ENCODE measurements at regions not wholly inside any gene's neighbourhood (a gene's known extent, or its start where the extent isn't known, plus 50 kb on each side); places are given as distances from the start of the nearest gene placed in this dataset.

- Histone ChIP-seq H3K9me3 (ENCODE audit: insufficient read depth, low read depth, low read length) (no peaks in the 10 kb centered on the region), H4K20me1 (ENCODE audit: insufficient read depth, low read length) (no peaks in the 10 kb centered on the region), H3K4me3 (ENCODE audit: insufficient read depth, low read depth, low read length) (no peak overlapping the region), H3K27me3 (ENCODE audit: insufficient read depth, low read length) (no peaks in the 10 kb centered on the region), H3K4me1 (ENCODE audit: insufficient read depth, low read length) (no peaks in the 10 kb centered on the region), H3K4me2 (ENCODE audit: low read length) (no peak overlapping the region), H3K36me3 (ENCODE audit: insufficient read depth, low read length) (no peaks in the 10 kb centered on the region), H3K9ac (ENCODE audit: low read length) (no peak overlapping the region), H2AFZ (ENCODE audit: low read depth, low read length) (no peak overlapping the region), H3K27ac (ENCODE audit: low read depth, low read length) (no peak overlapping the region), H3K79me2 (ENCODE audit: insufficient read depth, low read length) (no peaks in the 10 kb centered on the region)
- H3K4me3 Mint-ChIP-seq (ENCODE audit: unreplicated experiment): no peak overlapping the region
- FAIRE-seq (no peak), DNase-seq (ENCODE audit: low read depth) (no peak)
- no peak overlapping the region for H3K27ac Mint-ChIP-seq (ENCODE audit: unreplicated experiment)
- no peaks in the 10 kb centered on the region for H3K36me3 Mint-ChIP-seq (ENCODE audit: low read depth, unreplicated experiment)
- TF ChIP-seq EZH2 (IDR thresholded peaks at IDR 0.05; ENCODE audit: insufficient read depth, low read length) (no peak), CTCF (IDR thresholded peaks at IDR 0.05; ENCODE audit: insufficient read depth, low read depth, low read length) (no peak)
- no peaks in the 10 kb centered on the region for H3K9me3 Mint-ChIP-seq (ENCODE audit: unreplicated experiment)
- H3K4me1 Mint-ChIP-seq (ENCODE audit: low read depth, unreplicated experiment): no peaks in the 10 kb centered on the region
- no peaks in the 10 kb centered on the region for H3K27me3 Mint-ChIP-seq (ENCODE audit: low read depth, unreplicated experiment)
Observed at GRCh38 chr7:118720632-118721031, 496.1 kb downstream of the ANKRD7 start.

- Histone ChIP-seq H3K36me3 (ENCODE audit: insufficient read depth, low read length) (no peaks in the 10 kb centered on the region), H3K27me3 (ENCODE audit: insufficient read depth, low read length) (no peaks in the 10 kb centered on the region), H2AFZ (ENCODE audit: low read depth, low read length) (no peak overlapping the region), H4K20me1 (ENCODE audit: insufficient read depth, low read length) (no peaks in the 10 kb centered on the region), H3K79me2 (ENCODE audit: insufficient read depth, low read length) (no peaks in the 10 kb centered on the region), H3K9ac (ENCODE audit: low read length) (no peak overlapping the region), H3K9me3 (ENCODE audit: insufficient read depth, low read depth, low read length) (no peaks in the 10 kb centered on the region), H3K4me1 (ENCODE audit: insufficient read depth, low read length) (no peaks in the 10 kb centered on the region), H3K4me3 (ENCODE audit: insufficient read depth, low read depth, low read length) (no peak overlapping the region), H3K27ac (ENCODE audit: low read depth, low read length) (no peak overlapping the region), H3K4me2 (ENCODE audit: low read length) (no peak overlapping the region)
- Mint-ChIP-seq H3K27ac (ENCODE audit: unreplicated experiment) (no peak overlapping the region), H3K9me3 (ENCODE audit: unreplicated experiment) (no peaks in the 10 kb centered on the region), H3K4me3 (ENCODE audit: unreplicated experiment) (no peak overlapping the region), H3K36me3 (ENCODE audit: low read depth, unreplicated experiment) (no peaks in the 10 kb centered on the region), H3K4me1 (ENCODE audit: low read depth, unreplicated experiment) (no peaks in the 10 kb centered on the region), H3K27me3 (ENCODE audit: low read depth, unreplicated experiment) (no peaks in the 10 kb centered on the region)
- no peak for FAIRE-seq
- no peak for TF ChIP-seq EZH2 (IDR thresholded peaks at IDR 0.05; ENCODE audit: insufficient read depth, low read length)
- no peak for TF ChIP-seq CTCF (IDR thresholded peaks at IDR 0.05; ENCODE audit: insufficient read depth, low read depth, low read length)
- no peak for DNase-seq (ENCODE audit: low read depth)
Observed at GRCh38 chr7:118731854-118732253, 507.4 kb downstream of the ANKRD7 start.

- Histone ChIP-seq H4K20me1 (ENCODE audit: insufficient read depth, low read length) (no peaks in the 10 kb centered on the region), H3K36me3 (ENCODE audit: insufficient read depth, low read length) (no peaks in the 10 kb centered on the region), H3K27ac (ENCODE audit: low read depth, low read length) (no peak overlapping the region), H3K79me2 (ENCODE audit: insufficient read depth, low read length) (no peaks in the 10 kb centered on the region), H3K27me3 (ENCODE audit: insufficient read depth, low read length) (no peaks in the 10 kb centered on the region), H3K4me1 (ENCODE audit: insufficient read depth, low read length) (no peaks in the 10 kb centered on the region), H3K9me3 (ENCODE audit: insufficient read depth, low read depth, low read length) (no peaks in the 10 kb centered on the region), H2AFZ (ENCODE audit: low read depth, low read length) (no peak overlapping the region), H3K4me3 (ENCODE audit: insufficient read depth, low read depth, low read length) (no peak overlapping the region), H3K9ac (ENCODE audit: low read length) (no peak overlapping the region), H3K4me2 (ENCODE audit: low read length) (no peak overlapping the region)
- Mint-ChIP-seq H3K9me3 (ENCODE audit: unreplicated experiment) (no peaks in the 10 kb centered on the region), H3K36me3 (ENCODE audit: low read depth, unreplicated experiment) (no peaks in the 10 kb centered on the region), H3K27me3 (ENCODE audit: low read depth, unreplicated experiment) (no peaks in the 10 kb centered on the region), H3K4me1 (ENCODE audit: low read depth, unreplicated experiment) (no peaks in the 10 kb centered on the region), H3K27ac (ENCODE audit: unreplicated experiment) (no peak overlapping the region), H3K4me3 (ENCODE audit: unreplicated experiment) (no peak overlapping the region)
- DNase-seq (ENCODE audit: low read depth) (no peak), FAIRE-seq (no peak)
- no peak for TF ChIP-seq EZH2 (IDR thresholded peaks at IDR 0.05; ENCODE audit: insufficient read depth, low read length)
- TF ChIP-seq CTCF (IDR thresholded peaks at IDR 0.05; ENCODE audit: insufficient read depth, low read depth, low read length): no peak
Observed at GRCh38 chr7:118734541-118734940, 510.0 kb downstream of the ANKRD7 start.

Measured in astrocyte (in vitro differentiated cells and primary cell).